AG08395 (cell line): ENCODE measurements at regions not wholly inside any gene's neighbourhood (a gene's known extent, or its start where the extent isn't known, plus 50 kb on each side); places are given as distances from the start of the nearest gene placed in this dataset.
"Not testable (repeated sequence)": the region's sequence is repeated elsewhere in the genome, so short reads cannot be mapped to it uniquely, and the experiment has no call there.

Experiments used
- DNase-seq: peaks from one replicate; pipeline ENCODE4 v3.0.0; 2012; ENCODE audit warnings: mixed read lengths, low spot score

GRCh38 chr18:22566703-22567420 lies 149.1 kb upstream of the CTAGE1 start:
- DNase-seq: no peak

- no peak for DNase-seq
Measured at GRCh38 chr18:22567794-22568193, 150.1 kb upstream of the CTAGE1 start.

DNA sequence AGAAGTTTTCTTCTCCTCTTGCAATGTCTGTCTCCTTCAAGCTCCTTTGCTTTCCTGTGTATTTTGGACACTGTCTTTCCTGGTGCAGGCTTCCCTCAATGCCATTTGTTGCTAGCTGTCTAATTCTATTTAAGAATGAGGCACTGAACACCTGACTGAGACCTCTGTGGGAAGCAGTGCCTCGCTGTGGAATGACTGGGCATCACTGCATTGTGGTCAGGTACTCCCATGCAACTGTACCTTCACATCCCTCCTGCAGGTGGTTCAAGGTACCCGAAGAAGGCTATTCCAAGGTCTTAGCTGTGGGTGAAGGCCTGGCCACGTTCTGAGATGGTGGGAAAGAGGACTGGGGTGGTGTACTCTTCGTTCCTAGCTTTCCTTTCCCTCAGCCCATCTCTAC lies 152.8 kb upstream of the CTAGE1 start:
- DNase-seq: no peak

DNA sequence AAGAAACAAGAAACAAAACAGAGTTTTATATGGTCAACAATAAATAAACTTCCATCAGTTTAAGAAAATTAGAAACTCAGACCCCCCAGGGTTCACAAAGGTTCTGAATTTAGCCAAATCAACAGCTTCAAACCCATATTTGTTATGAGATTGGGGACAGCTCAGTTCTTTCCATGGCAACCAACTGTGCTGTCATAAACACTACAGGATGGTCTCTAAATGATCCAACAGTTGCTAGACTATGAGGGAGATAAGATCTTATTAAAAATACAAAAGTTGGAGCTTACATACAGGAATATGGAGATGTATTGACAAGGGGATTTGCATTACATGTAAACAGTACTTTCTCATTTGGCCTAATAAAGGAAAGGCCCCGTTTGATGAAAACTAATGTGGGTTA lies 154.6 kb upstream of the CTAGE1 start:
- DNase-seq: no peak

GRCh38 chr18:22579271-22579670 lies 161.6 kb upstream of the CTAGE1 start:
- no peak for DNase-seq

- no peak for DNase-seq
Measured at GRCh38 chr18:22585333-22585732, 167.6 kb upstream of the CTAGE1 start.

- no peak for DNase-seq
Measured at GRCh38 chr18:22585821-22586220, 168.1 kb upstream of the CTAGE1 start.

- no peak for DNase-seq
Measured at GRCh38 chr18:22591222-22591621, 173.5 kb upstream of the CTAGE1 start.

GRCh38 chr18:22594155-22594690 lies 176.5 kb upstream of the CTAGE1 start:
- no peak for DNase-seq

DNA sequence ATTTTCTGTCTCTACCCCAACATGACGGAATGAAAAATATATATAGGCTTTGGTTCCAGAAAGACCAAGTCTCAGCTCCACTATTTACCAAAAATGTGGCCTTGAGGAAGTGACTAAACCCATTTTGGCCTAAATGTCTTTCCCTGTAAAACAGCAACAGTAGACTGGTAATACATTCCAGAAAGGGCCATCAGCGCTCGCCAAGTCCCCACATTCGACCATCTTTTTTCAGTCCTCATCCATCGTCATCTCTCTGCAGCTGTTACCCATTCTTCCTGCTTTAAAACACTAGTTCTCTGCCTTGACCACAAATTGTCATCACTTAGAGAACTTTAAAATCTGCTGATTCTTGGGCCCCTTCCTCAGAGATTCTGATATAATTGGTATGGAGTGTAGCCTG lies 183.8 kb upstream of the CTAGE1 start:
- peak; percentile 64 for DNase-seq

GRCh38 chr18:22602456-22602855 lies 184.7 kb upstream of the CTAGE1 start:
- not testable (repeated sequence) for DNase-seq

- DNase-seq: no peak
Measured at GRCh38 chr18:22603902-22604301, 186.2 kb upstream of the CTAGE1 start.

- no peak for DNase-seq
Measured at GRCh38 chr18:22604390-22604985, 186.8 kb upstream of the CTAGE1 start.

GRCh38 chr18:22604986-22605421 lies 187.3 kb upstream of the CTAGE1 start:
- no peak for DNase-seq

- DNase-seq: no peak
Measured at GRCh38 chr18:22605736-22606135, 188.0 kb upstream of the CTAGE1 start.

DNA sequence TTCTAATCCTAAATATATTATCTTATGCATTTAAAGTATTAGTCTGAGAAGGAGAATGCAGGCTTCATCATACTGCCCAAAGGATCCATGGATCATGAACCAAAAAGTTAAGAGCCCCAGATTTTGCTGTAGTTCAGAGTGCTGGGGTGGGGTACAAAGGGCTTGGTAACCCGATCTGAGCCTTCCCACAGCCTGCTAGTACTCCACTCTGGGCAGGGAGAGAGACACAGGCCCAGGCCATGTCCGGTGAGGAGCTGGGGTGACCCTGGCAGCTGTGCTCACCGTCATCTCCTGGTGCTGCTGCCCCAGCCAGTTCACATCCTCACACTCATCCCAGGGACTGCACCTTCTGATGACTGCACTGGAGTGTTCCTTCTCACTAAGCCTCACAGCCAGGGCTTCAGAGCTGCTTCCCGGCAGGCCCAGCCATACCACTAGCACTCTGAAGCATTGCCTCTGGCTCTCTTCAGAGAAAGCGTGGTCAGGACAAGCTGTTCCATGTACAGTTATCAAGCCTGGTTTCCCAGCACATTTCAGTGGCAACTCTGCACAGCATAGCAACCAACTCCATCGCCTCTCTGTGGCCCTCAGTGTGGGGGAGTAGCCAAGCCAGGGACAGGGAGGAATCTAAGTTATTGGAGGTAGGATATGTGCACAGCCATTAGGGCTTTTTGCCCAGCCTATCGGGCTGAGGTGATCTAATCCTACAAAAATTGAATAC lies 189.0 kb upstream of the CTAGE1 start:
- DNase-seq: no peak

GRCh38 chr18:22607284-22607635 lies 189.5 kb upstream of the CTAGE1 start:
- no peak for DNase-seq

- DNase-seq: no peak
Measured at GRCh38 chr18:22608847-22609246, 191.1 kb upstream of the CTAGE1 start.

DNA sequence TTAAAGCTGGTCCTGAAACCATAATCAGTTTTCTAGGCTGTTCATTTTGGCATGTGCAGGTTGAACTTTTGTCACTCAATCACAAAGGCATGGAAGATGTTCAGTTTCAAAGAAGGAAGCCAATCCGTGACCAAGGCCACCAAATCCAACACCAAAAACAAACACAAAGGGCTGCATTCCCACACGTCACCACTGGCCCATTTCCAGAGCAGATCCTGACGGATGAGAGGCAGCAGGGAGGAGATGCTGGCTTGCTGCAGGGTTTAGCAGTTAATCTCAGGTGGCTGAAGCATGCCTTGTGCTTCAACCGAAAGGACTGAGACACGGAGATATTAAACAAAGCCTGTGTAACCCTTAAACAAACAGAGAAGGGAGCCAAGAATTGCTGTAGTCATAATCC lies 191.9 kb upstream of the CTAGE1 start:
- DNase-seq: peak; percentile 22

DNA sequence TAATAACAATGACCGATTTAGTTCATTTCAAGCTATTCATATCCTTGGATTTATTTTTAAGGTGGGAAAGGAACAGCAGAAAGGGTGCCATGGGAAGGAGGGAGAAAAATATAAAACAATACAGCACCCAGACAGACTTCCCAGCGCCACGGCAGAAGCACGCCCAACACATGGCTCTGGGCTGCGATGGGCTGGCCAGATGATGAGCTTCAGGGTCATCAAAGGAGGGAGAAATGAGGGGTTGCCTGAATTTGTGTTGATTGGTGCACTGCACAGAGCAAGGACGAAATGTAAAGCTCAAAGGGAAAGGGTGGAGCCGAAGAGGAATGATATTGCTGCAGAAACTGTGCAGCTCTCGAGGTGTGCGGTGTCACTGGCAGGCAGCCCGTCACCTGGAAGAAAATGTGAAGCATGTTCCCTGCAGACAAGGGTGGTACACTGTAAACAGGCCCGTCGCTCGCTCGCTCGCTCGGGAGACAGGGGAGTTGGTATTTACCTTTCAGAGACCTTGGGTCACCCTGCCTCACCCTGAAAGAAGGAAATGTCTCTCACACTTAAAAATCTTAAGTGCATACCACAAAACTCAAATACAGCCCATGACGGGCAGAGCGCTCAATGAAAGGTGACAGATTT lies 195.5 kb upstream of the CTAGE1 start:
- no peak for DNase-seq

- peak; percentile 22 for DNase-seq
Measured at GRCh38 chr18:22613788-22614187, 196.1 kb upstream of the CTAGE1 start.

DNA sequence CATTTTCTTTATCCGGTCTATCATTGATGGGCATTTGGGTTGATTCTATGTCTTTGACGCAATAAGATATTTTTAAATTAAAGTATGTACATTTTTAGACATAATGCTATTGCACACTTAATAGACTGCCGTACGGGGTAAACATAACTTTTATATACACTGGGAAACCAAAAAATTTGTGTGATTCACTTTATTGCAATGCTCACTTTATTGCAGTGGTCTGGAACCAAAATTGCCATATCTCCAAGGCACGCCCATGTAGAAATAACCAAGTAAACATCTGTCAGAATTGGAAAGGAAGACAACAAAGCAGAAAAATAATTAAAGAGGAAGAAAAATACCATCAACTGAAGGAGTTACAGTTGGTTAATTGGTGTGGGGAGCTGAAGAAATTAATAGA lies 205.8 kb upstream of the CTAGE1 start:
- DNase-seq: no peak

DNA sequence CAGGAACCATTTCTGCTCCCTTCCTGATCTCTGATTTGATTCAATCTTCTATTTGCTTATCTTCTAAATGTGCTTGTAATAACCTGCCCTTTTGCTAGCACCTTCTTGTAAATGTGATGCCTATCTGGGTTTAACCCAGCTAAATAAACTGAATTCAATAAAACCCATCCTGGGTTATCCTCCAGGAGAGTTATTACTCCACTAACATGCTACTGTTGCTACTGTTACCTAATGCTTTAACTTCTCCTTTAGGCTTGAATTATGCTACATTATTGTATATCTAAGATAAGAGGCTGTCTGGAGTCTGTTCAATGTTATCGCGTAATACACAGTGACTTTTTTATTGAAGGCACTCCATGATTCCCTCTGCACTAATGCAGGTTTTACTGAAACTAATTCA lies 206.5 kb upstream of the CTAGE1 start:
- DNase-seq: no peak
